Tongue (tissue), 1 donor: ENCODE measurements at regions not wholly inside any gene's neighbourhood (a gene's known extent, or its start where the extent isn't known, plus 50 kb on each side); places are given as distances from the start of the nearest gene placed in this dataset.
"Not testable (repeated sequence)": the region's sequence is repeated elsewhere in the genome, so short reads cannot be mapped to it uniquely, and the experiment has no call there.

Experiments
- DNase-seq: peaks from one replicate; pipeline ENCODE4 v3.0.0-alpha.2; 2015

- peak; percentile 14 for DNase-seq
Observed at GRCh38 chrX:138020941-138021340, 455.0 kb downstream of the ZIC3 start.

- no peak for DNase-seq
Observed at GRCh38 chrX:138026211-138026610, 460.3 kb downstream of the ZIC3 start.

- no peak for DNase-seq
Observed at GRCh38 chrX:138031715-138032114, 465.8 kb downstream of the ZIC3 start.

GRCh38 chrX:138034136-138034535 is 468.2 kb downstream of the ZIC3 start:
- DNase-seq = no peak

GRCh38 chrX:138037548-138037947 is 471.6 kb downstream of the ZIC3 start:
- DNase-seq = no peak

- DNase-seq = no peak
Observed at GRCh38 chrX:138057883-138058282, 492.0 kb downstream of the ZIC3 start.

- DNase-seq = no peak
Observed at GRCh38 chrX:138058931-138059330, 493.0 kb downstream of the ZIC3 start.

GRCh38 chrX:138067415-138067814 is 501.5 kb downstream of the ZIC3 start:
- no peak for DNase-seq

GRCh38 chrX:138073626-138074025 is 507.7 kb downstream of the ZIC3 start:
- DNase-seq = no peak

GRCh38 chrX:138082251-138082650 is 516.3 kb downstream of the ZIC3 start:
- no peak for DNase-seq

GRCh38 chrX:138082896-138083295 is 517.0 kb downstream of the ZIC3 start:
- no peak for DNase-seq

- not testable (repeated sequence) for DNase-seq
Observed at GRCh38 chrX:138110910-138111309, 545.0 kb downstream of the ZIC3 start.

GRCh38 chrX:138127314-138127713 is 561.4 kb downstream of the ZIC3 start:
- DNase-seq = no peak

GRCh38 chrX:138128027-138128671 is 562.2 kb downstream of the ZIC3 start:
- DNase-seq = peak; percentile 49

- no peak for DNase-seq
Observed at GRCh38 chrX:138150709-138151108, 560.8 kb downstream of the FGF13 start.

GRCh38 chrX:138157850-138158249 is 553.7 kb downstream of the FGF13 start:
- DNase-seq = no peak

- DNase-seq = peak; percentile 37
Observed at GRCh38 chrX:138191998-138192397, 519.5 kb downstream of the FGF13 start.

- DNase-seq = no peak
Observed at GRCh38 chrX:138229718-138230117, 481.8 kb downstream of the FGF13 start.

GRCh38 chrX:138240266-138240665 is 471.3 kb downstream of the FGF13 start:
- DNase-seq = no peak

- DNase-seq = no peak
Observed at GRCh38 chrX:138254001-138254400, 457.5 kb downstream of the FGF13 start.

GRCh38 chrX:138255373-138255772 is 456.1 kb downstream of the FGF13 start:
- DNase-seq = no peak

GRCh38 chrX:138264095-138264494 is 447.4 kb downstream of the FGF13 start:
- not testable (repeated sequence) for DNase-seq

- no peak for DNase-seq
Observed at GRCh38 chrX:138270931-138271330, 440.6 kb downstream of the FGF13 start.

- not testable (repeated sequence) for DNase-seq
Observed at GRCh38 chrX:138282598-138283150, 428.8 kb downstream of the FGF13 start.
